ENCODE measurements at regions not wholly inside any gene's neighbourhood (a gene's known extent, or its start where the extent isn't known, plus 50 kb on each side); places are given as distances from the start of the nearest gene placed in this dataset.

- no peak for TF ChIP-seq CTCF (IDR thresholded peaks at IDR 0.05; ENCODE audit: low read depth, low read length)
- TF ChIP-seq EZH2phosphoT487 (IDR thresholded peaks at IDR 0.05; ENCODE audit: low read depth): no peak
Observed at GRCh38 chr7:25829663-25830062, 322.3 kb upstream of the NFE2L3 start.

Data from OCI-LY3 (cell line).